K562 (cell line): ENCODE measurements at regions not wholly inside any gene's neighbourhood (a gene's known extent, or its start where the extent isn't known, plus 50 kb on each side); places are given as distances from the start of the nearest gene placed in this dataset.

Experiments
- ATAC-seq: fragments of 200-7000 bp; cut with Tn5 transposase; 3 replicates; pipeline ENCODE4 v1.9.1; 2020; ENCODE audit warnings: moderate library complexity
- BruUV-seq: library from RNA; stranded (reverse); fragments of 400-500 nt; replicated peaks from 2 replicates; lab custom pipeline; 2021; lab: Mats Ljungman, UMichigan
- CTCF ChIA-PET: fragments of 300-600 bp; formaldehyde crosslinking; extraction: SDS; loops from one replicate; lab custom pipeline; 2021; ENCODE audit warnings: low intra/inter-chr PET ratio; lab: Yijun Ruan, JAX
- POLR2A ChIA-PET: fragments of 300-600, 350-650 bp; sonication (Branson Sonifier 250); formaldehyde crosslinking; extraction: SDS; loops from one replicate; lab custom pipeline; 2021; ENCODE audit warnings: antibody characterized with exemption, inconsistent platforms; lab: Yijun Ruan, JAX
- DNase-seq, 4 experiments: peaks; one replicate each; pipeline versions ENCODE4 v3.0.0 to v3.0.0-alpha.2; 2011 to 2018; ENCODE audit warnings: low spot score in 3 of 4, mixed read lengths in 3 of 4; ENCODE audit errors: extremely low read depth in 1 of 4
- FAIRE-seq: peaks from 2 replicates; lab custom pipeline; 2011; peaks lifted over from hg19 to GRCh38; lab: Jason Lieb, UNC
- H2AFZ ChIP-seq: 2 replicates; pipeline ENCODE4 v1.6.0; 2011; ENCODE audit warnings: low read depth, low read length, control low read depth, inconsistent platforms
- H3K27ac ChIP-seq: fragments of 200-600 bp; 3 replicates; pipeline ENCODE4 v1.8.0; 2011; ENCODE audit warnings: low read depth, mild to moderate bottlenecking, control low read depth, inconsistent platforms, low read length, moderate library complexity, mixed read lengths; ENCODE audit errors: extremely low read depth
- H3K27me3 ChIP-seq, 2 experiments: fragments of 300-600 bp in 1 of 2; 2 replicates in 1 of 2; 3 replicates in 1 of 2; pipeline versions ENCODE4 v1.6.0 to v1.8.0; 2011; ENCODE audit warnings: inconsistent platforms in 2 of 2, low read length in 2 of 2, mild to moderate bottlenecking in 1 of 2, mixed read lengths in 1 of 2, moderate library complexity in 1 of 2; ENCODE audit not compliant: control insufficient read depth in 2 of 2, insufficient read depth in 2 of 2
- H3K36me3 ChIP-seq: fragments of 300-600 bp; 3 replicates; pipeline ENCODE4 v1.8.0; 2011; ENCODE audit warnings: mild to moderate bottlenecking, low read length, inconsistent platforms; ENCODE audit not compliant: control insufficient read depth, insufficient read depth
- H3K4me1 ChIP-seq, 2 experiments: fragments of 200-600 bp in 1 of 2; replicated peaks in 1 of 2; 2 replicates in 1 of 2; 3 replicates in 1 of 2; pipeline versions ENCODE4 v1.5.1 to v1.8.0; 2011; ENCODE audit warnings: inconsistent platforms in 2 of 2, low read length in 2 of 2, mild to moderate bottlenecking in 1 of 2, mixed read lengths in 1 of 2, moderate library complexity in 1 of 2; ENCODE audit not compliant: control insufficient read depth in 2 of 2, insufficient read depth in 2 of 2
- H3K4me2 ChIP-seq: 2 replicates; pipeline ENCODE4 v1.6.1; 2011; ENCODE audit warnings: low read length, control low read depth, inconsistent platforms, mixed read lengths; ENCODE audit not compliant: insufficient read depth
- H3K4me3 ChIP-seq: fragments of 200-600 bp; sonication (generic), shearing (Covaris generic); 2 replicates; pipeline ENCODE4 v1.5.1; 2016; ENCODE audit warnings: control low read depth, inconsistent platforms
- H3K79me2 ChIP-seq: fragments of 200-600 bp; 3 replicates; pipeline ENCODE4 v1.8.0; 2011; ENCODE audit warnings: low read length, inconsistent platforms; ENCODE audit not compliant: control insufficient read depth, insufficient read depth
- H3K9ac ChIP-seq, 2 experiments: 2 replicates each; pipeline versions ENCODE4 v1.6.0 to v1.6.1; 2011; ENCODE audit warnings: low read depth in 2 of 2, low read length in 2 of 2, control low read depth in 1 of 2, inconsistent platforms in 1 of 2, mild to moderate bottlenecking in 1 of 2, mixed read lengths in 1 of 2; ENCODE audit not compliant: insufficient read depth in 1 of 2
- H3K9me1 ChIP-seq: one replicate; pipeline ENCODE4 v1.6.0; 2011; ENCODE audit warnings: inconsistent platforms, mild to moderate bottlenecking, low read length, moderate library complexity; ENCODE audit not compliant: control insufficient read depth, insufficient read depth
- H3K9me3 ChIP-seq: replicated peaks from 2 replicates; pipeline ENCODE4 v1.5.1; 2011; ENCODE audit warnings: low read depth, low read length, inconsistent platforms; ENCODE audit not compliant: control insufficient read depth, insufficient read depth
- H4K20me1 ChIP-seq: replicated peaks from 2 replicates; pipeline ENCODE4 v1.6.1; 2011; ENCODE audit warnings: low read length, inconsistent platforms, mixed read lengths; ENCODE audit not compliant: control insufficient read depth, insufficient read depth
- CREB1 ChIP-seq, 2 experiments: sonication (generic) in 1 of 2; formaldehyde crosslinking in 1 of 2; IDR thresholded peaks; 2 replicates each; pipeline versions ENCODE4 v1.6.1 to v1.8.0; 2012 to 2022; ENCODE audit warnings: inconsistent platforms in 1 of 2, mild to moderate bottlenecking in 1 of 2, missing genetic modification reagents in 1 of 2, moderate library complexity in 1 of 2
- FOSL1 ChIP-seq: fragments of 200-800 bp; sonication (Bioruptor generic); conservative IDR thresholded peaks from 2 replicates; pipeline ENCODE4 v1.6.1; 2016; ENCODE audit warnings: missing genetic modification characterization, missing compliant biosample characterization
- GTF3C2 ChIP-seq: IDR thresholded peaks from 3 replicates; pipeline ENCODE4 v1.6.1; 2011; ENCODE audit warnings: borderline replicate concordance, mild to moderate bottlenecking, moderate library complexity; ENCODE audit not compliant: insufficient read length; ENCODE audit errors: extremely low read depth
- HES1 ChIP-seq: fragments of 450-650 bp; IDR thresholded peaks from 2 replicates; pipeline ENCODE4 v1.6.1; 2016; ENCODE audit warnings: low read depth, mild to moderate bottlenecking, moderate library complexity
- MCM3 ChIP-seq: fragments of 450-650 bp; IDR thresholded peaks from 2 replicates; pipeline ENCODE4 v1.6.1; 2016
- PRMT5 ChIP-seq: sonication (generic); formaldehyde crosslinking; IDR thresholded peaks from 2 replicates; pipeline ENCODE4 v1.5.0; 2020; ENCODE audit warnings: missing genetic modification reagents
- SRF ChIP-seq, 2 experiments: fragments of 250-450, 450-650 bp in 1 of 2; sonication (Bioruptor Pico) in 1 of 2; sonication (generic) in 1 of 2; formaldehyde crosslinking; IDR thresholded peaks; 2 replicates each; pipeline versions ENCODE4 v1.5.0 to v1.5.1; 2020 to 2022; ENCODE audit warnings: mild to moderate bottlenecking in 1 of 2, missing genetic modification reagents in 1 of 2
- STAT5B ChIP-seq: fragments of 250-450 bp; sonication (Bioruptor Pico); IDR thresholded peaks from 2 replicates; pipeline ENCODE4 v1.8.0; 2021; ENCODE audit warnings: mild to moderate bottlenecking, inconsistent platforms
- TCF7 ChIP-seq: sonication (generic); IDR thresholded peaks from 2 replicates; pipeline ENCODE4 v1.6.1; 2016; ENCODE audit warnings: antibody characterized with exemption, borderline replicate concordance
- ZNF239 ChIP-seq: fragments of 250-450 bp; sonication (Bioruptor Pico); IDR thresholded peaks from 2 replicates; pipeline ENCODE4 v1.4.0; 2020; ENCODE audit warnings: mild to moderate bottlenecking
- ZNF830 ChIP-seq: fragments of 250-450 bp; sonication (Bioruptor Pico); IDR thresholded peaks from 2 replicates; pipeline ENCODE4 v1.5.0; 2021; ENCODE audit warnings: mild to moderate bottlenecking
- WGBS: fragments of 100-300 bp; shearing (Covaris generic); methylation state at CpG from one replicate; pipeline ENCODE4 v1.1.6; 2016; ENCODE audit warnings: low coverage, mixed read lengths; ENCODE audit not compliant: insufficient coverage; ENCODE audit errors: missing lambda C conversion rate; 5-methylcytosine and 5-hydroxymethylcytosine counted together
- in situ Hi-C: fragments of 300-500 bp; cut with MboI; formaldehyde crosslinking; loops from 4 replicates; pipeline ENCODE4 v1.15.0; 2018; ENCODE audit warnings: inconsistent platforms, mixed read lengths
- intact Hi-C: fragments of 100-400 bp; cut with micrococcal nuclease; formaldehyde crosslinking; loops from 2 replicates; pipeline ENCODE4 v1.14.2; 2022
- TF ChIP-seq, protein P1 (sequence below): IDR thresholded peaks from 3 replicates; pipeline ENCODE4 v1.6.1; 2011; ENCODE audit warnings: borderline replicate concordance, mild to moderate bottlenecking; ENCODE audit not compliant: insufficient read length, insufficient read depth
- TF ChIP-seq, protein P2 (sequence below): sonication (generic); IDR thresholded peaks from 2 replicates; pipeline ENCODE4 v1.6.1; 2016
- TF ChIP-seq, protein P3 (sequence below): fragments of 250-450 bp; sonication (Bioruptor Pico); IDR thresholded peaks from 2 replicates; pipeline ENCODE4 v1.5.0; 2022; ENCODE audit warnings: mild to moderate bottlenecking
- TF ChIP-seq, protein P4 (sequence below): sonication (generic); formaldehyde crosslinking; IDR thresholded peaks from 2 replicates; pipeline ENCODE4 v1.8.0; 2022; ENCODE audit warnings: mild to moderate bottlenecking, missing genetic modification reagents

DNA sequence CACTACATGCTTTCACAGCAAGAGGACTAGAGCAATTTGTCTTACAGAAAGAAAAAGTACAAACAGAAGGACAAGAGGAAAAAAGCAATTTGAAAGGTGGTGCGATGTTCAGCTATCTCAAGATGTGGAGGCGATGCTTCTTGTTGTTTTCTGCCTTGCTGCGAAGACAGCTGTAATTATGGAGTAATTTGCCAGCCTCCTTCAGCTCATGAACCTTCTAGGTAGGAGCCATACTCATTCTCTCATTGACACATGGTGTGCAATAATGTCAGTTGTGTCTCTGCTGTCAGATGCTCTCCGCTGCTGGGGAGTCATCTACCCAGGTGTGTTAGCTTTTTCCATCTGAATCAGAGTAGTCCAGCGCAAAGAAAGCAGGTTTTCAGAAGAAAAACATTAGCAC, 424.5 kb downstream of the NR2F1-AS1 start:
- ATAC-seq: no peak
- H3K9ac ChIP-seq: no peak overlapping the region
- in situ Hi-C loops: no loop called here
- no peak overlapping the region for H2AFZ ChIP-seq
- H3K27me3 ChIP-seq: no peaks in the 10 kb centered on the region
- no peaks in the 10 kb centered on the region for H3K9me3 ChIP-seq
- H3K4me3 ChIP-seq: no peak overlapping the region
- no peaks in the 10 kb centered on the region for H3K4me1 ChIP-seq
- H3K27ac ChIP-seq: no peak overlapping the region
- ChIA-PET POLR2A (no interaction called here), CTCF (no interaction called here)
- H3K4me2 ChIP-seq: no peak overlapping the region
- no peaks in the 10 kb centered on the region for H3K36me3 ChIP-seq
- FAIRE-seq: no peak
- no TSS peak for BruUV-seq
- no peak for DNase-seq
- no peaks in the 10 kb centered on the region for H4K20me1 ChIP-seq
- H3K79me2 ChIP-seq: no peaks in the 10 kb centered on the region
- no peaks in the 10 kb centered on the region for H3K9me1 ChIP-seq
- intact Hi-C loops: no loop called here
- WGBS: 0% methylated on average over 5 of the region's 5 CpGs
- TF ChIP-seq, protein P1, sequence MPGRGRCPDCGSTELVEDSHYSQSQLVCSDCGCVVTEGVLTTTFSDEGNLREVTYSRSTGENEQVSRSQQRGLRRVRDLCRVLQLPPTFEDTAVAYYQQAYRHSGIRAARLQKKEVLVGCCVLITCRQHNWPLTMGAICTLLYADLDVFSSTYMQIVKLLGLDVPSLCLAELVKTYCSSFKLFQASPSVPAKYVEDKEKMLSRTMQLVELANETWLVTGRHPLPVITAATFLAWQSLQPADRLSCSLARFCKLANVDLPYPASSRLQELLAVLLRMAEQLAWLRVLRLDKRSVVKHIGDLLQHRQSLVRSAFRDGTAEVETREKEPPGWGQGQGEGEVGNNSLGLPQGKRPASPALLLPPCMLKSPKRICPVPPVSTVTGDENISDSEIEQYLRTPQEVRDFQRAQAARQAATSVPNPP: no peak
- TF ChIP-seq HES1 (no peak), FOSL1 (no peak), ZNF830 (no peak), TCF7 (no peak), MCM3 (no peak), GTF3C2 (no peak), SRF (CRISPR knock-in tag; IDR thresholded peaks at IDR 0.05) (no peak), CREB1 (IDR thresholded peaks at IDR 0.05) (no peak), CREB1 (CRISPR knock-in tag; IDR thresholded peaks at IDR 0.05) (no peak), STAT5B (no peak), ZNF239 (CRISPR knock-in tag) (no peak), PRMT5 (CRISPR knock-in tag) (no peak)
- TF ChIP-seq, protein P2, sequence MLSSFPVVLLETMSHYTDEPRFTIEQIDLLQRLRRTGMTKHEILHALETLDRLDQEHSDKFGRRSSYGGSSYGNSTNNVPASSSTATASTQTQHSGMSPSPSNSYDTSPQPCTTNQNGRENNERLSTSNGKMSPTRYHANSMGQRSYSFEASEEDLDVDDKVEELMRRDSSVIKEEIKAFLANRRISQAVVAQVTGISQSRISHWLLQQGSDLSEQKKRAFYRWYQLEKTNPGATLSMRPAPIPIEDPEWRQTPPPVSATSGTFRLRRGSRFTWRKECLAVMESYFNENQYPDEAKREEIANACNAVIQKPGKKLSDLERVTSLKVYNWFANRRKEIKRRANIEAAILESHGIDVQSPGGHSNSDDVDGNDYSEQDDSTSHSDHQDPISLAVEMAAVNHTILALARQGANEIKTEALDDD: no peak
- TF ChIP-seq, protein P3, sequence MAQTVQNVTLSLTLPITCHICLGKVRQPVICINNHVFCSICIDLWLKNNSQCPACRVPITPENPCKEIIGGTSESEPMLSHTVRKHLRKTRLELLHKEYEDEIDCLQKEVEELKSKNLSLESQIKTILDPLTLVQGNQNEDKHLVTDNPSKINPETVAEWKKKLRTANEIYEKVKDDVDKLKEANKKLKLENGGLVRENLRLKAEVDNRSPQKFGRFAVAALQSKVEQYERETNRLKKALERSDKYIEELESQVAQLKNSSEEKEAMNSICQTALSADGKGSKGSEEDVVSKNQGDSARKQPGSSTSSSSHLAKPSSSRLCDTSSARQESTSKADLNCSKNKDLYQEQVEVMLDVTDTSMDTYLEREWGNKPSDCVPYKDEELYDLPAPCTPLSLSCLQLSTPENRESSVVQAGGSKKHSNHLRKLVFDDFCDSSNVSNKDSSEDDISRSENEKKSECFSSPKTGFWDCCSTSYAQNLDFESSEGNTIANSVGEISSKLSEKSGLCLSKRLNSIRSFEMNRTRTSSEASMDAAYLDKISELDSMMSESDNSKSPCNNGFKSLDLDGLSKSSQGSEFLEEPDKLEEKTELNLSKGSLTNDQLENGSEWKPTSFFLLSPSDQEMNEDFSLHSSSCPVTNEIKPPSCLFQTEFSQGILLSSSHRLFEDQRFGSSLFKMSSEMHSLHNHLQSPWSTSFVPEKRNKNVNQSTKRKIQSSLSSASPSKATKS (CRISPR knock-in tag): no peak
- TF ChIP-seq, protein P4, sequence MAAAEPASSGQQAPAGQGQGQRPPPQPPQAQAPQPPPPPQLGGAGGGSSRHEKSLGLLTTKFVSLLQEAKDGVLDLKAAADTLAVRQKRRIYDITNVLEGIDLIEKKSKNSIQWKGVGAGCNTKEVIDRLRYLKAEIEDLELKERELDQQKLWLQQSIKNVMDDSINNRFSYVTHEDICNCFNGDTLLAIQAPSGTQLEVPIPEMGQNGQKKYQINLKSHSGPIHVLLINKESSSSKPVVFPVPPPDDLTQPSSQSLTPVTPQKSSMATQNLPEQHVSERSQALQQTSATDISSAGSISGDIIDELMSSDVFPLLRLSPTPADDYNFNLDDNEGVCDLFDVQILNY (CRISPR knock-in tag): no peak
